HCT116 (cell line): ENCODE measurements at regions not wholly inside any gene's neighbourhood (a gene's known extent, or its start where the extent isn't known, plus 50 kb on each side); places are given as distances from the start of the nearest gene placed in this dataset.

ENCODE experiments used
- ATAC-seq: fragments of 200-7000 bp; cut with Tn5 transposase; 2 replicates; pipeline ENCODE4 v1.9.1; 2020; ENCODE audit warnings: mild to moderate bottlenecking, moderate library complexity
- BruUV-seq: library from RNA; stranded (reverse); fragments of 400-500 nt; replicated peaks from 2 replicates; lab custom pipeline; 2021; lab: Mats Ljungman, UMichigan
- CTCF ChIA-PET: fragments of 300-600 bp; sonication (Branson Sonifier 250); formaldehyde crosslinking; loops from one replicate; lab custom pipeline; 2021; ENCODE audit warnings: antibody characterized with exemption; lab: Charles Lee
- POLR2A ChIA-PET: fragments of 300-600, 350-600 bp; sonication (Branson Sonifier 250); formaldehyde crosslinking; loops from one replicate; lab custom pipeline; 2021; ENCODE audit warnings: antibody characterized with exemption; lab: Charles Lee
- RAD21 ChIA-PET, 2 experiments: fragments of 300-600 bp; sonication (Branson Sonifier 250); formaldehyde crosslinking; loops; one replicate each; lab custom pipeline; 2023; ENCODE audit warnings: low total read pairs in 2 of 2; ENCODE audit not compliant: uncharacterized antibody in 2 of 2, unreplicated experiment in 2 of 2, low non-redundant PET in 1 of 2; lab: Charles Lee
- DNase-seq: peaks from one replicate; pipeline ENCODE4 v3.0.0-alpha.2; 2010; ENCODE audit warnings: low read depth, low spot score
- H2AFZ ChIP-seq: fragments of 200-600 bp; shearing (Covaris generic), sonication (generic); 2 replicates; pipeline ENCODE4 v1.6.1; 2017; ENCODE audit warnings: low read depth, mixed run types, mixed read lengths, antibody characterized with exemption, low read length; ENCODE audit not compliant: poor library complexity, severe bottlenecking
- H3K27ac ChIP-seq: 2 replicates; pipeline ENCODE4 v1.5.1; 2012; ENCODE audit warnings: low read depth, low read length
- H3K27me3 ChIP-seq: fragments of 200-600 bp; sonication (generic); 2 replicates; pipeline ENCODE4 v1.6.1; 2016; ENCODE audit warnings: mixed run types, low read length, mixed read lengths; ENCODE audit not compliant: insufficient read depth
- H3K36me3 ChIP-seq, 2 experiments: fragments of 200-500 bp in 1 of 2; fragments of 200-600 bp in 1 of 2; sonication (Bioruptor generic) in 1 of 2; sonication (generic) in 1 of 2; 2 replicates each; pipeline versions ENCODE4 v1.5.1 to v1.6.1; 2014 to 2016; ENCODE audit warnings: low read length in 2 of 2, inconsistent platforms in 1 of 2, mixed read lengths in 1 of 2, mixed run types in 1 of 2; ENCODE audit not compliant: insufficient read depth in 2 of 2, control insufficient read depth in 1 of 2
- H3K4me1 ChIP-seq, 2 experiments: fragments of 200-600 bp in 1 of 2; sonication (generic) in 1 of 2; 2 replicates each; pipeline versions ENCODE4 v1.5.1 to v1.6.1; 2012 to 2017; ENCODE audit warnings: low read length in 2 of 2, inconsistent platforms in 1 of 2, mild to moderate bottlenecking in 1 of 2, mixed read lengths in 1 of 2, mixed run types in 1 of 2, moderate library complexity in 1 of 2; ENCODE audit not compliant: insufficient read depth in 2 of 2, control insufficient read depth in 1 of 2
- H3K4me2 ChIP-seq: fragments of 200-600 bp; sonication (generic); 2 replicates; pipeline ENCODE4 v1.6.1; 2017; ENCODE audit warnings: mixed run types, low read length, mixed read lengths
- H3K4me3 ChIP-seq, 2 experiments: fragments of 200-600 bp in 1 of 2; sonication (generic) in 1 of 2; replicated peaks in 1 of 2; 2 replicates each; pipeline ENCODE4 v1.5.1; 2011 to 2016; ENCODE audit warnings: low read length in 2 of 2, control low read depth in 1 of 2, low read depth in 1 of 2, mild to moderate bottlenecking in 1 of 2, mixed read lengths in 1 of 2, mixed run types in 1 of 2
- H3K79me2 ChIP-seq: fragments of 200-600 bp; sonication (generic); 2 replicates; pipeline ENCODE4 v1.6.1; 2017; ENCODE audit warnings: mild to moderate bottlenecking, mixed run types, low read length, moderate library complexity, mixed read lengths; ENCODE audit not compliant: insufficient read depth
- H3K9ac ChIP-seq: fragments of 200-600 bp; sonication (generic); 2 replicates; pipeline ENCODE4 v1.6.1; 2016; ENCODE audit warnings: low read length, mixed read lengths
- H3K9me2 ChIP-seq: fragments of 200-600 bp; sonication (generic), shearing (Covaris generic); 2 replicates; pipeline ENCODE4 v1.6.1; 2017; ENCODE audit warnings: mixed run types, mild to moderate bottlenecking, moderate library complexity; ENCODE audit not compliant: insufficient read depth
- H3K9me3 ChIP-seq, 2 experiments: fragments of 200-500 bp in 1 of 2; fragments of 200-600 bp in 1 of 2; sonication (Bioruptor generic) in 1 of 2; sonication (generic) in 1 of 2; 2 replicates each; pipeline ENCODE4 v1.6.1; 2014 to 2017; ENCODE audit warnings: low read length in 2 of 2, mixed read lengths in 2 of 2, inconsistent platforms in 1 of 2, low read depth in 1 of 2, mild to moderate bottlenecking in 1 of 2, mixed run types in 1 of 2, moderate library complexity in 1 of 2; ENCODE audit not compliant: control insufficient read depth in 1 of 2, insufficient read depth in 1 of 2
- H4K20me1 ChIP-seq: fragments of 200-600 bp; sonication (generic), shearing (Covaris generic); 2 replicates; pipeline ENCODE4 v1.6.1; 2017; ENCODE audit warnings: mixed run types, mild to moderate bottlenecking, moderate library complexity; ENCODE audit not compliant: insufficient read depth
- CEBPB ChIP-seq: IDR thresholded peaks from 2 replicates; pipeline ENCODE4 v1.6.1; 2012; ENCODE audit warnings: low read depth
- CTCF ChIP-seq, 3 experiments: fragments of 200-600 bp in 1 of 3; sonication (generic) in 1 of 3; IDR thresholded peaks in 2 of 3; conservative IDR thresholded peaks in 1 of 3; 2 replicates each; pipeline ENCODE4 v1.5.1; 2012 to 2017; ENCODE audit warnings: low read depth in 2 of 3, low read length in 2 of 3, antibody characterized with exemption in 1 of 3, borderline replicate concordance in 1 of 3, control low read depth in 1 of 3, mild to moderate bottlenecking in 1 of 3, mixed read lengths in 1 of 3, mixed run types in 1 of 3, moderate library complexity in 1 of 3; ENCODE audit not compliant: insufficient read depth in 1 of 3
- ELF1 ChIP-seq: IDR thresholded peaks from 2 replicates; pipeline ENCODE4 v1.6.1; 2012; ENCODE audit warnings: low read depth, borderline replicate concordance
- EZH2phosphoT487 ChIP-seq: fragments of 200-600 bp; IDR thresholded peaks from 2 replicates; pipeline ENCODE4 v1.6.1; 2018; ENCODE audit warnings: antibody characterized with exemption, borderline replicate concordance
- MAX ChIP-seq: IDR thresholded peaks from 2 replicates; pipeline ENCODE4 v1.6.1; 2012
- RAD21 ChIP-seq: IDR thresholded peaks from 2 replicates; pipeline ENCODE4 v1.6.1; 2012; ENCODE audit warnings: low read depth, mild to moderate bottlenecking
- REST ChIP-seq: IDR thresholded peaks from 2 replicates; pipeline ENCODE4 v1.6.1; 2012; ENCODE audit warnings: low read depth
- SP1 ChIP-seq: IDR thresholded peaks from 2 replicates; pipeline ENCODE4 v1.6.1; 2012; ENCODE audit warnings: low read depth
- TCF7L2 ChIP-seq: IDR thresholded peaks from 2 replicates; pipeline ENCODE4 v1.7.0; 2011; ENCODE audit warnings: borderline replicate concordance, inconsistent platforms; ENCODE audit not compliant: insufficient read depth, insufficient read length; ENCODE audit errors: extremely low read depth
- intact Hi-C: fragments of 100-400 bp; cut with micrococcal nuclease; formaldehyde crosslinking; loops from 2 replicates; pipeline ENCODE4 v1.10.0; 2022

GRCh38 chr2:33786881-33787280 lies 187.8 kb upstream of the FAM98A start (continued):
- TF ChIP-seq CTCF (IDR thresholded peaks at IDR 0.05 in 2 of 3, conservative IDR thresholded peaks at IDR 0.05 in 1 of 3; ENCODE audit: borderline replicate concordance in 1 of 3, insufficient read depth in 1 of 3, low read depth in 2 of 3, low read length in 2 of 3) = no peak
- no peak for TF ChIP-seq RAD21

GRCh38 chr2:33785201-33786106 lies 186.4 kb upstream of the FAM98A start:
- intact Hi-C loops = no loop called here
- Histone ChIP-seq H3K4me3 (no peak overlapping the region), H3K27me3 (no peaks in the 10 kb centered on the region), H3K9me2 (no peaks in the 10 kb centered on the region), H3K27ac (no peak overlapping the region), H2AFZ (no peak overlapping the region), H3K9me3 (no peaks in the 10 kb centered on the region), H3K4me2 (no peak overlapping the region), H3K79me2 (no peaks in the 10 kb centered on the region), H3K36me3 (no peaks in the 10 kb centered on the region), H3K4me1 (no peaks in the 10 kb centered on the region), H4K20me1 (no peaks in the 10 kb centered on the region), H3K9ac (no peak overlapping the region)
- CTCF ChIA-PET = no interaction called here
- POLR2A ChIA-PET = no interaction called here
- BruUV-seq = no TSS peak
- TF ChIP-seq RAD21 (no peak), EZH2phosphoT487 (no peak), ELF1 (no peak), TCF7L2 (no peak), CEBPB (no peak), MAX (no peak), SP1 (no peak), REST (no peak)
- no peak for ATAC-seq
- RAD21 ChIA-PET = no interaction called here
- DNase-seq = no peak
